ENCODE measurements at regions not wholly inside any gene's neighbourhood (a gene's known extent, or its start where the extent isn't known, plus 50 kb on each side); places are given as distances from the start of the nearest gene placed in this dataset.

DNA sequence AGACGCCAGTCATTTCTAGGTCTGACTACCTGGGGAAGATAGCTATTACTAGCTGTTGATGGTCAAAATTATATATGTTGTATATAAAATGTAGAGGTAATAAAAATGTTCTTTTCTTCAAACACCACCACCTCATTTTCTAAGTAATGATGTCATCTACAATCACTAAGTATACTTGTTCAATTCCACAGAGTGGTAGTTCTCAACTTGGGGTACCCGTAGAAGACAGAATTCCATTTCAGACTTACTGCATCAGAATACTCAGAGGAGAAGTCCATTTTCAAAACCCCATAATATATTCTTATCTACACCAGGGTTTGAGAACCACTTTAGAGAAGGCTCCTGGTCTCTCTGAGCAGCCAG lies 191.9 kb downstream of the PTN start:
- TF ChIP-seq, protein P1, sequence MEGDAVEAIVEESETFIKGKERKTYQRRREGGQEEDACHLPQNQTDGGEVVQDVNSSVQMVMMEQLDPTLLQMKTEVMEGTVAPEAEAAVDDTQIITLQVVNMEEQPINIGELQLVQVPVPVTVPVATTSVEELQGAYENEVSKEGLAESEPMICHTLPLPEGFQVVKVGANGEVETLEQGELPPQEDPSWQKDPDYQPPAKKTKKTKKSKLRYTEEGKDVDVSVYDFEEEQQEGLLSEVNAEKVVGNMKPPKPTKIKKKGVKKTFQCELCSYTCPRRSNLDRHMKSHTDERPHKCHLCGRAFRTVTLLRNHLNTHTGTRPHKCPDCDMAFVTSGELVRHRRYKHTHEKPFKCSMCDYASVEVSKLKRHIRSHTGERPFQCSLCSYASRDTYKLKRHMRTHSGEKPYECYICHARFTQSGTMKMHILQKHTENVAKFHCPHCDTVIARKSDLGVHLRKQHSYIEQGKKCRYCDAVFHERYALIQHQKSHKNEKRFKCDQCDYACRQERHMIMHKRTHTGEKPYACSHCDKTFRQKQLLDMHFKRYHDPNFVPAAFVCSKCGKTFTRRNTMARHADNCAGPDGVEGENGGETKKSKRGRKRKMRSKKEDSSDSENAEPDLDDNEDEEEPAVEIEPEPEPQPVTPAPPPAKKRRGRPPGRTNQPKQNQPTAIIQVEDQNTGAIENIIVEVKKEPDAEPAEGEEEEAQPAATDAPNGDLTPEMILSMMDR (IDR thresholded peaks at IDR 0.05; ENCODE audit: poor library complexity, severe bottlenecking) = no peak

DNA sequence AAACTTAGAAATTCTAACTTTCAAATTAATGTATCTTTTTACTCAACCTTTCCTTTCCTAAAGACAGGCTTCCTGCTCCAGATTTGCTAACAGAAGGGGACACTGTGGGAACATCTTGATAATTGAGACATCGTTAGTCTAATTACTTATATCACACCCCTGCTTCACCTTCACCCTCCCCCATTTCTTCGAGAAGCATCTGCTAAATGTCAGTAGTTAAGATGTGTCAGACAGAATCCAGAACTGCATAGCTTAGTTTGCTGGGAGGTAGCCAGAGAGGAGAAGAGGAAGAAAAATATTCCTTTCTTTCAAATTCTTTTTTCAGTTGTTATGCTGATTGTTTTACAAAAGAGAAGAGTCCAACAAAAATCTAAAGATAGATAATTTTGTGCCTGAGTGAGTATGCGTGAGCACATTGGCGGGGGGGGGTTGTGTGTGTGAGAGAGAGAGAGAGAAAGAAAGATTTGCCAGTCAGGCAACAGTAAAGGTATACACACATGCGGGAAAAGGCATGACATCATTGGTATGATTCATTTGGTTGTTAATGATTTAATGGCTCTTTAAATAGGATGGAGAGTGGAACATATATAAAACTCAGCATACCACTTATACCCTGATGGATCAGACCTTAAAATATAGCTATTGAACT lies 192.4 kb downstream of the PTN start:
- Histone ChIP-seq H3K9me3 (ENCODE audit: severe bottlenecking) (no peaks in the 10 kb centered on the region), H3K4me3 (ENCODE audit: severe bottlenecking) (no peak overlapping the region), H3K36me3 (ENCODE audit: low read depth) (no peaks in the 10 kb centered on the region), H3K27ac (ENCODE audit: poor library complexity, severe bottlenecking) (no peak overlapping the region), H3K4me1 (ENCODE audit: insufficient read depth, poor library complexity, severe bottlenecking) (no peaks in the 10 kb centered on the region), H3K27me3 (ENCODE audit: insufficient read depth, poor library complexity, severe bottlenecking) (no peaks in the 10 kb centered on the region)
- peak; percentile 64 for ATAC-seq (ENCODE audit: low read depth)
- TF ChIP-seq, protein P1 (IDR thresholded peaks at IDR 0.05; ENCODE audit: poor library complexity, severe bottlenecking) = no peak
- no peak for DNase-seq (ENCODE audit: low spot score)

More for the DNA sequence above, 191.9 kb downstream of the PTN start:
- DNase-seq (ENCODE audit: low spot score) = no peak
- Histone ChIP-seq H3K4me1 (ENCODE audit: insufficient read depth, poor library complexity, severe bottlenecking) (no peaks in the 10 kb centered on the region), H3K27ac (ENCODE audit: poor library complexity, severe bottlenecking) (no peak overlapping the region), H3K4me3 (ENCODE audit: severe bottlenecking) (no peak overlapping the region), H3K9me3 (ENCODE audit: severe bottlenecking) (no peaks in the 10 kb centered on the region), H3K27me3 (ENCODE audit: insufficient read depth, poor library complexity, severe bottlenecking) (no peaks in the 10 kb centered on the region), H3K36me3 (ENCODE audit: low read depth) (no peaks in the 10 kb centered on the region)
- no peak for ATAC-seq (ENCODE audit: low read depth)

DNA sequence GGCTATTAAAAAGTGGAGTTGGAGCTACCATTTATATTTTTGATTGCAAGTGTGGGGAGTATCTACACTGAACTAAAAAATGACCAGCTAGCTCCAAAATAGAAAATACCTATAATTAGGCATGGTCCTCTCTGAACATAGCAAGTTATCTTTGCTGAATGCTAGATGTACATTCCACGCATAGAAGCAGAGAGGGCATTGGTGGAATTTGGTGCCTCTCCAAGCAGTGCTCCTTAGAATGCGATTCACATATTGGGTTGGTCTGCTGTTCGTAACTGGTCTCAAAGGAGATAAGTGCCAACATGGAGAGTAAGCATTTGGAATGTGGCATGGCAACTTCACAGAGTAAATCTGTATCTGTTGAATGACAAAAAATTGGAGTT lies 196.2 kb downstream of the PTN start:
- DNase-seq (ENCODE audit: low spot score) = no peak
- no peaks in the 10 kb centered on the region for H3K27me3 ChIP-seq (ENCODE audit: insufficient read depth, poor library complexity, severe bottlenecking)
- no peak for ATAC-seq (ENCODE audit: low read depth)
- H3K4me1 ChIP-seq (ENCODE audit: insufficient read depth, poor library complexity, severe bottlenecking) = peaks cover 5% of the 10 kb centered on the region
- no peaks in the 10 kb centered on the region for H3K36me3 ChIP-seq (ENCODE audit: low read depth)
- no peak overlapping the region for H3K4me3 ChIP-seq (ENCODE audit: severe bottlenecking)
- H3K9me3 ChIP-seq (ENCODE audit: severe bottlenecking) = no peaks in the 10 kb centered on the region
- H3K27ac ChIP-seq (ENCODE audit: poor library complexity, severe bottlenecking) = no peak overlapping the region
- TF ChIP-seq, protein P1 (IDR thresholded peaks at IDR 0.05; ENCODE audit: poor library complexity, severe bottlenecking) = no peak

DNA sequence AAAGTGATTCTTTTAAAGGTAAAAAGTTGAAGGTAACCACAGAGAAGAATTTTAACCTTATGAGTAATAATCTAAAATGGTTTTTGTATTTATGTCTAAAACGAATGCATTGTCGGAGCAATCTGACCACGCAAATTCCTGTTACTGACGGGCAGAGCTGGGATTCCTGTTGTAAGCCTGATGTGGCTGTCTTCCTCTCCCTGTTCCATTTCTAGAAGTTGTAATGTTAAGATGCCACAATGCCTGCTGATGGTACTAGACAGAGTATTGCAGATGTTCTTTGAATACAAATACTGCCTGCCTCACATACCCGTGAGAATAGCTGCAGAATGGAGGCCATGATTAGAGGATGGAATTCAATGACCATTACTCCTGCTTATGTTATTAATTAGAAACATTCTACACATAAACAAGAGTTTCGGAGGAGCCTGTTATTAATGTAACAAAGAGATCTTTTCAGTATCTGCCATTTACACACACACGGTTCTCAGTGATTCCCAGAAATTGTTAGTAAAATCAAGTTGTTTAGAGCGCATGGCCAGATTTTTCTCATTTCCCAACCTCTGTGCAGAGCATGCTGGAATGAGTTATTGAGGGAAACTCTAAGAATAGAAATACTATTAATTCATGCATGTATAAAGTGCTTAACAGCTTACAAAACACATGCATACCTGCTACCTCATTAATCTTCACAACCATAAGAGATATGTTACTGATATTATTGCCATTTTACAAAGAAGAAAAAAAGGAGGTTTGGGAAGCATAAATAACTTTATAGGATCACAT lies 196.8 kb downstream of the PTN start:
- Histone ChIP-seq H3K4me3 (ENCODE audit: severe bottlenecking) (no peak overlapping the region), H3K36me3 (ENCODE audit: low read depth) (no peaks in the 10 kb centered on the region), H3K4me1 (ENCODE audit: insufficient read depth, poor library complexity, severe bottlenecking) (peaks cover 9% of the 10 kb centered on the region), H3K27me3 (ENCODE audit: insufficient read depth, poor library complexity, severe bottlenecking) (no peaks in the 10 kb centered on the region), H3K27ac (ENCODE audit: poor library complexity, severe bottlenecking) (peak overlapping the region; percentile 55), H3K9me3 (ENCODE audit: severe bottlenecking) (no peaks in the 10 kb centered on the region)
- TF ChIP-seq, protein P1 (IDR thresholded peaks at IDR 0.05; ENCODE audit: poor library complexity, severe bottlenecking) = no peak
- ATAC-seq (ENCODE audit: low read depth) = peak; percentile 40; the same call in 2 of the 3 replicates
- no peak for DNase-seq (ENCODE audit: low spot score)

DNA sequence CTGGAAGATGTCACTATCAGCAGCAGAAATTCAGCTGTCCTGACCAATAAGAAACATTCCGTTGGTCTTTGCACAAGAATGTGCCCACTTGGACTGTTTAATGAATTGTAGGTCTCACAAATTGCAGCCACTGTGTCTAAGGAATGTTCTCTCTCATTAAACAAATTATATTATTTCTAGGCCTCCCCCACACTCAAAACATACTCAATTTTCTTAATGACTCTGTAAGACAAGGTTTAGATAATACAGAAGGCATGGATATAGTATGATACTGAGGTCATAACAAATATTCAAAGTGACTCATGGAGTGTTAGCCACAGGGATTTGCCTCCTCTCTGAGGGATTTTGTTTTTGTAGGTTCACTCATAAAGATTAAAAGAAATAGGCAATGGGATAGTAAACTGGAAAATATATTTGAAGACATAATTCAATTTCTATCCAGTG lies 197.5 kb downstream of the PTN start:
- ATAC-seq (ENCODE audit: low read depth) (peak; percentile 79), DNase-seq (ENCODE audit: low spot score) (no peak)
- H3K36me3 ChIP-seq (ENCODE audit: low read depth) = no peaks in the 10 kb centered on the region
- H3K4me3 ChIP-seq (ENCODE audit: severe bottlenecking) = no peak overlapping the region
- H3K9me3 ChIP-seq (ENCODE audit: severe bottlenecking) = no peaks in the 10 kb centered on the region
- TF ChIP-seq, protein P1 (IDR thresholded peaks at IDR 0.05; ENCODE audit: poor library complexity, severe bottlenecking) = no peak
- no peaks in the 10 kb centered on the region for H3K27me3 ChIP-seq (ENCODE audit: insufficient read depth, poor library complexity, severe bottlenecking)
- peak overlapping the region; percentile 55 for H3K27ac ChIP-seq (ENCODE audit: poor library complexity, severe bottlenecking)
- H3K4me1 ChIP-seq (ENCODE audit: insufficient read depth, poor library complexity, severe bottlenecking) = peaks cover 15% of the 10 kb centered on the region
